Lower lobe of right lung (tissue), 2 donors: ENCODE measurements at regions not wholly inside any gene's neighbourhood (a gene's known extent, or its start where the extent isn't known, plus 50 kb on each side); places are given as distances from the start of the nearest gene placed in this dataset.

Experiments used
- ATAC-seq, 2 donors: fragments of 200-7000 bp; cut with Tn5 transposase; one replicate each; pipeline ENCODE4 v1.9.1; 2020 to 2022; ENCODE audit warnings: mild to moderate bottlenecking in 2 of 2, moderate library complexity in 2 of 2
- DNase-seq: peaks from one replicate; pipeline ENCODE4 v3.0.0-alpha.2; 2020
- H3K27ac ChIP-seq: fragments of 200-600 bp; one replicate; pipeline ENCODE4 v1.8.0; 2022
- H3K27me3 ChIP-seq: fragments of 200-600 bp; one replicate; pipeline ENCODE4 v1.8.0; 2022; ENCODE audit warnings: low read depth
- H3K36me3 ChIP-seq: fragments of 200-600 bp; one replicate; pipeline ENCODE4 v1.8.0; 2022; ENCODE audit warnings: mild to moderate bottlenecking
- H3K4me1 ChIP-seq: fragments of 200-600 bp; one replicate; pipeline ENCODE4 v1.8.0; 2022
- H3K4me3 ChIP-seq: fragments of 200-600 bp; one replicate; pipeline ENCODE4 v1.8.0; 2022; ENCODE audit warnings: mild to moderate bottlenecking
- H3K9me3 ChIP-seq: fragments of 200-600 bp; one replicate; pipeline ENCODE4 v1.8.0; 2022
- CTCF ChIP-seq: fragments of 200-600 bp; IDR thresholded peaks from one replicate; pipeline ENCODE4 v1.8.0; 2022; ENCODE audit warnings: antibody characterized with exemption, mild to moderate bottlenecking
- intact Hi-C: fragments of 100-400 bp; cut with DNase I; formaldehyde crosslinking; loops from one replicate; pipeline ENCODE4 v1.11.0; 2022
- donor health status: DM: no; HTN: yes; CAD: no; lungs with severe emphysema.

GRCh38 chr18:11204020-11204419 is 54.7 kb upstream of the PIEZO2 start:
- no peak overlapping the region for H3K27ac ChIP-seq
- DNase-seq, result no peak
- no peaks in the 10 kb centered on the region for H3K36me3 ChIP-seq
- H3K4me1 ChIP-seq, result no peaks in the 10 kb centered on the region
- intact Hi-C loops, result no loop called here
- ATAC-seq, result no peak
- H3K9me3 ChIP-seq, result no peaks in the 10 kb centered on the region
- H3K27me3 ChIP-seq, result no peaks in the 10 kb centered on the region
- no peak overlapping the region for H3K4me3 ChIP-seq
- no peak for TF ChIP-seq CTCF

- Histone ChIP-seq H3K27ac (no peak overlapping the region), H3K9me3 (no peaks in the 10 kb centered on the region), H3K27me3 (no peaks in the 10 kb centered on the region), H3K36me3 (no peaks in the 10 kb centered on the region), H3K4me1 (no peaks in the 10 kb centered on the region), H3K4me3 (no peak overlapping the region)
- ATAC-seq (no peak), DNase-seq (no peak)
- no peak for TF ChIP-seq CTCF
- intact Hi-C loops, result no loop called here
Measured at GRCh38 chr18:11199477-11199876, 50.1 kb upstream of the PIEZO2 start.
